Activated CD8-positive, alpha-beta T cell treated with anti-CD3 and anti-CD28 coated beads for 36 hours (primary cell): ENCODE measurements at regions not wholly inside any gene's neighbourhood (a gene's known extent, or its start where the extent isn't known, plus 50 kb on each side); places are given as distances from the start of the nearest gene placed in this dataset.
"Not testable (repeated sequence)": the region's sequence is repeated elsewhere in the genome, so short reads cannot be mapped to it uniquely, and the experiment has no call there.

ENCODE experiments used
- ATAC-seq: fragments of 200-7000 bp; cut with Tn5 transposase; one replicate; pipeline ENCODE4 v1.10.0; 2021; ENCODE audit warnings: mild to moderate bottlenecking, moderate library complexity
- CTCF ChIA-PET: fragments of 350-600 bp; sonication (Branson Sonifier 250); formaldehyde crosslinking; loops from one replicate; lab custom pipeline; 2021; ENCODE audit warnings: antibody characterized with exemption; lab: Charles Lee
- POLR2A ChIA-PET: fragments of 350-600 bp; sonication (Branson Sonifier 250); formaldehyde crosslinking; loops from one replicate; lab custom pipeline; 2021; ENCODE audit warnings: antibody characterized with exemption; lab: Charles Lee
- DNase-seq: peaks from one replicate; pipeline ENCODE4 v3.0.0-alpha.2; 2020
- H3K27ac Mint-ChIP-seq: one replicate; pipeline ENCODE4 v1.8.0; 2021; ENCODE audit warnings: mild to moderate bottlenecking, mixed read lengths
- H3K27me3 Mint-ChIP-seq: one replicate; pipeline ENCODE4 v1.8.0; 2021; ENCODE audit warnings: mixed read lengths
- H3K36me3 Mint-ChIP-seq: one replicate; pipeline ENCODE4 v1.8.0; 2021; ENCODE audit warnings: low read depth, mixed read lengths
- H3K4me1 Mint-ChIP-seq: one replicate; pipeline ENCODE4 v1.8.0; 2021; ENCODE audit warnings: low read depth, mixed read lengths
- H3K4me3 Mint-ChIP-seq: one replicate; pipeline ENCODE4 v1.8.0; 2021; ENCODE audit warnings: mild to moderate bottlenecking, moderate library complexity, mixed read lengths
- H3K9me3 Mint-ChIP-seq: one replicate; pipeline ENCODE4 v1.8.0; 2021; ENCODE audit warnings: mixed read lengths
- CTCF ChIP-seq: fragments of 200-600 bp; IDR thresholded peaks from one replicate; pipeline ENCODE4 v1.8.0; 2022; ENCODE audit warnings: antibody characterized with exemption, mild to moderate bottlenecking
- intact Hi-C: fragments of 100-400 bp; cut with micrococcal nuclease; formaldehyde crosslinking; loops from one replicate; pipeline ENCODE4 v1.10.0; 2022

GRCh38 chr2:210946395-210946794, 390.0 kb downstream of the CPS1 start:
- DNase-seq (no peak), ATAC-seq (no peak)
- Mint-ChIP-seq H3K36me3 (no peaks in the 10 kb centered on the region), H3K27ac (no peak overlapping the region), H3K27me3 (no peaks in the 10 kb centered on the region), H3K9me3 (peaks cover 3% of the 10 kb centered on the region), H3K4me1 (no peaks in the 10 kb centered on the region), H3K4me3 (no peak overlapping the region)
- ChIA-PET POLR2A (no interaction called here), CTCF (no interaction called here)
- no peak for TF ChIP-seq CTCF
- intact Hi-C loops = no loop called here

- intact Hi-C loops, H3K27ac Mint-ChIP-seq, DNase-seq, POLR2A ChIA-PET, H3K27me3 Mint-ChIP-seq, H3K9me3 Mint-ChIP-seq, ATAC-seq, H3K4me1 Mint-ChIP-seq, CTCF ChIA-PET, H3K36me3 Mint-ChIP-seq, H3K4me3 Mint-ChIP-seq: not testable (repeated sequence)
Observed at GRCh38 chr2:210950434-210951060, 394.1 kb downstream of the CPS1 start.

- ChIA-PET CTCF (no interaction called here), POLR2A (no interaction called here)
- Mint-ChIP-seq H3K27ac (no peak overlapping the region), H3K4me1 (no peaks in the 10 kb centered on the region), H3K36me3 (no peaks in the 10 kb centered on the region), H3K27me3 (no peaks in the 10 kb centered on the region), H3K4me3 (no peak overlapping the region), H3K9me3 (peaks cover 3% of the 10 kb centered on the region)
- intact Hi-C loops = no loop called here
- TF ChIP-seq CTCF = no peak
- ATAC-seq = no peak
- no peak for DNase-seq
Observed at GRCh38 chr2:210954386-210954907, 398.0 kb downstream of the CPS1 start.

GRCh38 chr2:210955591-210955990, 399.2 kb downstream of the CPS1 start:
- ChIA-PET POLR2A (no interaction called here), CTCF (no interaction called here)
- DNase-seq (no peak), ATAC-seq (no peak)
- H3K9me3 Mint-ChIP-seq = peaks cover 3% of the 10 kb centered on the region
- no peak overlapping the region for H3K4me3 Mint-ChIP-seq
- no peak overlapping the region for H3K27ac Mint-ChIP-seq
- H3K27me3 Mint-ChIP-seq = no peaks in the 10 kb centered on the region
- no peaks in the 10 kb centered on the region for H3K4me1 Mint-ChIP-seq
- intact Hi-C loops = no loop called here
- no peak for TF ChIP-seq CTCF
- no peaks in the 10 kb centered on the region for H3K36me3 Mint-ChIP-seq

- Mint-ChIP-seq H3K4me1 (no peaks in the 10 kb centered on the region), H3K36me3 (no peaks in the 10 kb centered on the region), H3K4me3 (no peak overlapping the region), H3K9me3 (peaks cover 3% of the 10 kb centered on the region), H3K27me3 (no peaks in the 10 kb centered on the region), H3K27ac (no peak overlapping the region)
- ATAC-seq (no peak), DNase-seq (no peak)
- TF ChIP-seq CTCF = no peak
- intact Hi-C loops = no loop called here
- ChIA-PET CTCF (no interaction called here), POLR2A (no interaction called here)
Observed at GRCh38 chr2:210956101-210956500, 399.7 kb downstream of the CPS1 start.
